Left ventricle myocardium inferior (tissue), 1 donor: ENCODE measurements at regions not wholly inside any gene's neighbourhood (a gene's known extent, or its start where the extent isn't known, plus 50 kb on each side); places are given as distances from the start of the nearest gene placed in this dataset.

ENCODE experiments used
- DNase-seq: peaks from one replicate; pipeline ENCODE4 v3.0.0-alpha.2; 2020
- H3K27ac ChIP-seq: fragments of 200-600 bp; replicated peaks from 2 replicates; pipeline ENCODE4 v1.8.0; 2021
- H3K27me3 ChIP-seq: fragments of 200-600 bp; 2 replicates; pipeline ENCODE4 v1.8.0; 2021; ENCODE audit warnings: low read depth
- H3K36me3 ChIP-seq: fragments of 200-600 bp; 2 replicates; pipeline ENCODE4 v1.8.0; 2021
- H3K4me1 ChIP-seq: fragments of 200-600 bp; 2 replicates; pipeline ENCODE4 v1.8.0; 2021
- H3K4me3 ChIP-seq: fragments of 200-600 bp; 2 replicates; pipeline ENCODE4 v1.8.0; 2021; ENCODE audit warnings: mild to moderate bottlenecking, moderate library complexity
- H3K9me3 ChIP-seq: fragments of 200-600 bp; replicated peaks from 2 replicates; pipeline ENCODE4 v1.8.0; 2021
- CTCF ChIP-seq: fragments of 200-600 bp; IDR thresholded peaks from 2 replicates; pipeline ENCODE4 v1.8.0; 2021; ENCODE audit warnings: antibody characterized with exemption, mild to moderate bottlenecking, borderline replicate concordance
- intact Hi-C: fragments of 100-400 bp; cut with micrococcal nuclease; formaldehyde crosslinking; loops from one replicate; pipeline ENCODE4 v1.11.0; 2022
- donor health status: DM: no; HTN: yes; CAD: no; lungs with severe emphysema.

- Histone ChIP-seq H3K27me3 (no peaks in the 10 kb centered on the region), H3K4me1 (no peaks in the 10 kb centered on the region), H3K27ac (no peak overlapping the region), H3K9me3 (no peaks in the 10 kb centered on the region), H3K36me3 (no peaks in the 10 kb centered on the region), H3K4me3 (no peak overlapping the region)
- TF ChIP-seq CTCF = no peak
- intact Hi-C loops = no loop called here
- no peak for DNase-seq
These were observed 83.2 kb upstream of the PAPPA start for GRCh38 chr9:116070256-116070914.

GRCh38 chr9:116072046-116072445 lies 81.5 kb upstream of the PAPPA start:
- Histone ChIP-seq H3K4me3 (no peak overlapping the region), H3K36me3 (no peaks in the 10 kb centered on the region), H3K27me3 (no peaks in the 10 kb centered on the region), H3K27ac (no peak overlapping the region), H3K4me1 (no peaks in the 10 kb centered on the region), H3K9me3 (no peaks in the 10 kb centered on the region)
- intact Hi-C loops = no loop called here
- no peak for DNase-seq
- no peak for TF ChIP-seq CTCF

- no peak for DNase-seq
- no peaks in the 10 kb centered on the region for H3K9me3 ChIP-seq
- intact Hi-C loops = no loop called here
- no peak for TF ChIP-seq CTCF
- no peak overlapping the region for H3K4me3 ChIP-seq
- H3K36me3 ChIP-seq = no peaks in the 10 kb centered on the region
- no peaks in the 10 kb centered on the region for H3K27me3 ChIP-seq
- H3K27ac ChIP-seq = no peak overlapping the region
- no peaks in the 10 kb centered on the region for H3K4me1 ChIP-seq
These were observed 79.8 kb upstream of the PAPPA start for GRCh38 chr9:116073826-116074225.

- H3K9me3 ChIP-seq = no peaks in the 10 kb centered on the region
- TF ChIP-seq CTCF = no peak
- H3K27ac ChIP-seq = no peak overlapping the region
- no peak for DNase-seq
- no peaks in the 10 kb centered on the region for H3K4me1 ChIP-seq
- no peak overlapping the region for H3K4me3 ChIP-seq
- H3K27me3 ChIP-seq = no peaks in the 10 kb centered on the region
- intact Hi-C loops = no loop called here
- H3K36me3 ChIP-seq = no peaks in the 10 kb centered on the region
These were observed 78.9 kb upstream of the PAPPA start for GRCh38 chr9:116074658-116075057.

GRCh38 chr9:116075191-116075590 lies 78.4 kb upstream of the PAPPA start:
- DNase-seq = no peak
- Histone ChIP-seq H3K27ac (no peak overlapping the region), H3K36me3 (no peaks in the 10 kb centered on the region), H3K4me3 (no peak overlapping the region), H3K27me3 (no peaks in the 10 kb centered on the region), H3K4me1 (no peaks in the 10 kb centered on the region), H3K9me3 (no peaks in the 10 kb centered on the region)
- intact Hi-C loops = no loop called here
- no peak for TF ChIP-seq CTCF
